ENCODE measurements at regions not wholly inside any gene's neighbourhood (a gene's known extent, or its start where the extent isn't known, plus 50 kb on each side); places are given as distances from the start of the nearest gene placed in this dataset.

DNA sequence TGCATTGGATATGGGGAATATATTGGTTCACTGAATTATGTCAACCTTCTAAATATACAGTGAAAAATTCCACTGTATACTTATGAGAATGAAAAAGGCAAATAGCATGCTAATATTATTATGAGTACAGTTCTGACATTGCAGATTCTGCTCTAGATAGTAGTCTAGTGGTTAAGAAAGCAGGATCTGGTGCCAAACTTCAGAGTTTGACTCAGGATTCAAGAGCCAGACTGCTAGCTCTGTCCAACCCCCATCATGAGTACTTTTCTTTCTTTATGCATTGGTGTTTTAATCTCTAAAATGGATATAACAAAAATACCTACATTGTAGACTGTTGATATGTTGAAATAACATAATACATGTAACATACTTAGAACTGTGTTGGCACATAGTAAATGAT, 57.3 kb upstream of the PLSCR4 start:
- peak; percentile 66 for DNase-seq

DNA sequence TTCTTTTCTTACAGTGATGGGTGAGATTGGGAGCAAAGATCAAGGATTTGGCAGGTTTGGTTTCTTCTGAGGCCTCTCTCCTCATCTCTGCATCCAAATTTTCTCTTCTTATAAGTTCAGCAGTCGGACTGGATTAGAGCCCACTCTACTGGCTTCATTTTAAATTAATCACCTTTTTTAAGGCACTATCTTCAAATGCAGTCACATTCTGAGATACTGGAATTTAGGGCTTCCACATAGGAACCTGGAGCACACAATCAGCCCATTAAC, 56.5 kb upstream of the PLSCR4 start:
- no peak for DNase-seq

DNA sequence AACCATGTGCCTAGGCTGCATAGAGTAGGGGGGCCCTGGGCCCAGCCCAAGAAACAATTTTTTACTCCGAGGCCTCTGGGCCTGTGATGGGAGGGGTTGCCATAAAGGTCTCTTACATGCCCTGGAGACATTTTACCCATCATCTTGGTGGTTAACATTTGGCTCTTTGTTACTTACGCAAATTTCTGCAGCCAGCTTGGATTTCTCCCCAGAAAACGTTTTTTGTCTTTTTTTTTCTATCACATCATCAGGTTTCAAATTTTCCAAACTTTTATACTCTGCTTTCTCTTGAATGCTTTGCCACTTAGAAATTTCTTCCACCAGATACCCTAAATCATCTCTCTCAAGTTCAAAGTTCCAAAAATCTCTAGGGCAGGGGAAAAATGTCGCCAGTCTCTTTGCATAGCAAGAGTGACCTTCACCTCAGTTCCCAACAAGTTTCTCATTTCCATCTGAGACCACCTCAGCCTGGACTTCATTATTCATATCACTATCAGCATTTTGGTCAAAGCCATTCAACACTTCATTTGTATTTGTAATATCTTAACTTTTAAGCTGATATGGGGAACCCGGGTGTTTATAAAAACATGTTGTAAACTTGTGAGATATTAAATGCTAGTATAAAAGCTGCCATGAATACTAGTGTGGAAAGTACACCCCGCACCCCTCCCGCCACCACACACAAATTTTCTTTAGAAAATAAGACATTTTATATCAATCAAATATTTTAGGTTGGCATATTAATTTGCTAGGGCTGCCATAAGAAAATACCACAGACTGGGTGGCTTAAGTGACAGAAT, 56.0 kb upstream of the PLSCR4 start:
- DNase-seq = no peak

DNA sequence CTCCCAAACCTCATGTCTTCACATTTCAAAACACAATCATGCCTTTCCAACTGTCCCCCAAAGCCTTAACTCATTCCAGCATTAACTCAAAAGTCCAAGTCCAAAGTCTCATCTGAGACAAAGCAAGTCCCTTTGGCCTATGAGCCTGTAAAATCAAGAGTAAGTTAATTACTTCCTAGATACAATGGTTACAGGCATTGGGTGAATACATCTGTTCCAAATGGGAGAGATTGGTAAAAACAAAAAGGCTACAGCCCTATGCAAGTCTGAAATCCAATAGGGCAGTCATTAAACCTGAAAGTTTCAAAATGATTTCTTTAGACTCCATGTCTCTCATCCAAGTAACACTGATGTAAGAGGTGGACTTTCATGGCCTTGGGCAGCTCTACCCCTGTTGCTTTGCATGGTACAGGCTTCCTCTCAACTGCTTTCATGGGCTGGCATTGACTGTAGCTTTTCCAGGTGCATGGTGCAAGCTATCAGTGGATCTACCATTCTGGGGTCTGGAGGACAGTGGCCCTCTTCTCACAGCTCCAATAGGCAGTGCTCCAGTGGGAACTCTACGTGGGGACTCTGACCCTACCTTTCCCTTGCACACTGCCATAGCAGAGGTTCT, 55.0 kb upstream of the PLSCR4 start:
- no peak for DNase-seq

DNA sequence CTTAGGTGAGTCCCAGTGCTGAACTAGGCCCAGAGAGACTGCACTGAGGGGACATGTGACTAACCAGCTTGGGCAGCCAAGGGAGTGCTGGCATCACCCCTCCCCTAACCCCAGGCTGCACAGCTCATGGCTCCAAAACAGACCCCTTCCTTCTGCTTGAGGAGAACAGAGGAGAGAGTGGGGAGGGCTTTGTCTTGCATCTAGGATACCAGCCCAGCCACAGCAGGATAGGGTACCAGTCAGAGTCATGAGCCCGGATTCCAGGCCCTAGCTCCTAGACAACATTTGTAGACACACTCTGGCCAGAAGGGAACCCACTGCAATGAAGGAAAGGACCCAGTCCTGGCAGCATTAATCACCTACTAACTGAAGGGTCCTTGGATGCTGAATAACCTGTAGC, 49.9 kb upstream of the PLSCR4 start:
- no peak for DNase-seq

Measured in amniotic stem cell (primary cell).